ENCODE measurements at regions not wholly inside any gene's neighbourhood (a gene's known extent, or its start where the extent isn't known, plus 50 kb on each side); places are given as distances from the start of the nearest gene placed in this dataset.

DNA sequence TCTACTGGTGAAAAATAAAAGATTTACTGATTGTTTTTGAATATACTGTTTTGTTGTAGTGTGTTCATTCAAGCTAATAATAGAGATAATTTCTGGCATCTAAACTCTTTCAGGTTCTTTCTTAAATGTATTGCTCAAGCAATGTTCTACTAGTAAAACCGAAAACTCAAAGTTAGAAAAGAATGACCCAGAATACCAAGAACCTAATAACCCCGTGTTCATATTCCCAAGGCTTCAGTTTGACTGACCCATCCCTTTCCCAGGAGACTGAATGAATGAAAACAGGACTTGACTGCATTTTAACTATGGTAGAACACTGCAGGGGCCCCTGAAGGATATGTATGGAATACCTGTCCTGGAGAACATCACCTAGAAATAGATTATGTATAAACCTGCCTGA, 375.3 kb downstream of the MAFB start:
- H3K27me3 ChIP-seq, result no peaks in the 10 kb centered on the region
- H3K36me3 ChIP-seq, result no peaks in the 10 kb centered on the region
- 67 to 77% methylated on average over 2 of the region's 2 CpGs for WGBS, 2 donors (ENCODE audit: low coverage in 1 of 2)
- no peak for TF ChIP-seq EP300 (IDR thresholded peaks at IDR 0.05)
- no peak for TF ChIP-seq POLR2A (IDR thresholded peaks at IDR 0.05)
- TF ChIP-seq POLR2AphosphoS5 (IDR thresholded peaks at IDR 0.05), result no peak
- TF ChIP-seq, protein P1, sequence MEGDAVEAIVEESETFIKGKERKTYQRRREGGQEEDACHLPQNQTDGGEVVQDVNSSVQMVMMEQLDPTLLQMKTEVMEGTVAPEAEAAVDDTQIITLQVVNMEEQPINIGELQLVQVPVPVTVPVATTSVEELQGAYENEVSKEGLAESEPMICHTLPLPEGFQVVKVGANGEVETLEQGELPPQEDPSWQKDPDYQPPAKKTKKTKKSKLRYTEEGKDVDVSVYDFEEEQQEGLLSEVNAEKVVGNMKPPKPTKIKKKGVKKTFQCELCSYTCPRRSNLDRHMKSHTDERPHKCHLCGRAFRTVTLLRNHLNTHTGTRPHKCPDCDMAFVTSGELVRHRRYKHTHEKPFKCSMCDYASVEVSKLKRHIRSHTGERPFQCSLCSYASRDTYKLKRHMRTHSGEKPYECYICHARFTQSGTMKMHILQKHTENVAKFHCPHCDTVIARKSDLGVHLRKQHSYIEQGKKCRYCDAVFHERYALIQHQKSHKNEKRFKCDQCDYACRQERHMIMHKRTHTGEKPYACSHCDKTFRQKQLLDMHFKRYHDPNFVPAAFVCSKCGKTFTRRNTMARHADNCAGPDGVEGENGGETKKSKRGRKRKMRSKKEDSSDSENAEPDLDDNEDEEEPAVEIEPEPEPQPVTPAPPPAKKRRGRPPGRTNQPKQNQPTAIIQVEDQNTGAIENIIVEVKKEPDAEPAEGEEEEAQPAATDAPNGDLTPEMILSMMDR (IDR thresholded peaks at IDR 0.05), result no peak
- no peak overlapping the region for H3K27ac ChIP-seq
- ATAC-seq, result no peak
- H3K4me1 ChIP-seq, result peaks cover 0 to 9% (median 0%) of the 10 kb centered on the region in 3 donors
- no peak overlapping the region for H3K4me3 ChIP-seq
- no peaks in the 10 kb centered on the region for H3K9me3 ChIP-seq

DNA sequence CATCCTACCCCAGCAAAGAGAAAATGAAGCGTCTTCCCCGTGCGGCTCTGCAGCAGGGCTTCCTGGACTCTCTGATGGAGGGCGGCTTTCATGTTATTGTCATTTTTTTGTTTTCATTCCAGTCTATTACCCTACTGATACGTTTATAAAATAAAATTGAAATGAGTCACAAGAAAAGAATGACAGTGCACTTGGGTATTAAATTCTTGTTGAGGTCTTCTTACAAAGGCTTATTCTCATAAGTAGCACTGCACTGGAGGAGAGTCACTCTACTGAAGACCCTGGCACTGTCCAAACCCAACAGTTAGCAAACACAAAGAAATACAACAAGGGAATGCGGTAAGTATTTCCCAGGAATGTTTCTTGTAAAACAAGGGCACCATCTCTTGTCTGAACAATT, 379.3 kb downstream of the MAFB start:
- Histone ChIP-seq H3K36me3 (no peaks in the 10 kb centered on the region), H3K27ac (no peak overlapping the region), H3K4me3 (no peak overlapping the region), H3K9me3 (no peaks in the 10 kb centered on the region), H3K4me1 (peaks cover 0 to 13% (median 0%) of the 10 kb centered on the region in 3 donors), H3K27me3 (no peaks in the 10 kb centered on the region)
- no peak for TF ChIP-seq POLR2AphosphoS5 (IDR thresholded peaks at IDR 0.05)
- TF ChIP-seq POLR2A (IDR thresholded peaks at IDR 0.05), result no peak
- TF ChIP-seq, protein P1 (IDR thresholded peaks at IDR 0.05), result no peak
- TF ChIP-seq EP300 (IDR thresholded peaks at IDR 0.05), result no peak
- 82 to 84% methylated on average over 6 of the region's 6 CpGs for whole genome bisulfite sequencing, 2 donors (ENCODE audit: low coverage in 1 of 2)
- no peak for ATAC-seq

DNA sequence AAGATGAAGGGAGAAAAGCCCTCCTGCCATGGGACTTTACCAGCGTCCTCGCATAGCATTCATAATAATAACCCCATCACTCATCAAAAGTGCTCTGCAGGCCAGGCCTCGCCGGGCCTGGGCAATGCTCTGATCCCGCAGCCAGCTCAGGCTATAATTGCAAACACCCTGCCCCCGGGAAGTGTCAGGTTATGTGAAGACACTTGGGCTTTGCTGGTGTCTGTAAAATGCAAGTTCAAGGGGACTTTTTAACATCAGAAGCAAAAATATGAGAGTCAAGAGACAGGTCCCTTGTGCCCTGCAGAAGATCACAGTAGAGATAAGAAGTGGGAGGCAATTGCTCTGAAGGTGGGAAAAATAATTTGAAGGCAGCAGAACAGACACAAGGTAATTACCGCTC, 381.0 kb downstream of the MAFB start:
- H3K4me3 ChIP-seq, result no peak overlapping the region
- no peaks in the 10 kb centered on the region for H3K9me3 ChIP-seq
- no peaks in the 10 kb centered on the region for H3K36me3 ChIP-seq
- H3K27me3 ChIP-seq, result no peaks in the 10 kb centered on the region
- TF ChIP-seq POLR2AphosphoS5 (IDR thresholded peaks at IDR 0.05), result no peak
- TF ChIP-seq POLR2A (IDR thresholded peaks at IDR 0.05), result no peak
- TF ChIP-seq EP300 (IDR thresholded peaks at IDR 0.05), result no peak
- TF ChIP-seq, protein P1 (IDR thresholded peaks at IDR 0.05), result no peak
- H3K4me1 ChIP-seq, result peaks cover 0 to 8% (median 0%) of the 10 kb centered on the region in 3 donors
- H3K27ac ChIP-seq, result no peak overlapping the region
- WGBS, 2 donors (ENCODE audit: low coverage in 1 of 2), result 49 to 56% methylated on average over 6 to 7 of the region's 7 CpGs
- ATAC-seq, result no peak

DNA sequence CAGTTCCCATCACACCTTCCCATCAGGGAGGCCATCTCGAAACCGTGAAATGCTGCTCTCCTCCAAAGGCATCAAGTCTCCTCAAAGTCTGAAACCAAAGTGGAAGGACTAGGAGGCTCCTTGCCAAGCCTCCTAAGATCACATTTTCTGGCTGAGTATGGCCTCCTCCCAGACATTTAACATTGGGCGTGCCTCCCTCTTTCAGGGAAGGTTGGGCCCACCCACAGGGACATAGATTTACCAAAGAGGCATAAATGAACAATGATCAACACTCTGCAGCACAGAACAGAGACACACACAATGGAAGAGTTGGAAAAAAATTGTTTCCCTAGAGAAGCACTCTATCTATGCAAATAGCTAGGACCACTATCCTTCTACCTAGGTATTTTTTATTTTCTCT, 381.8 kb downstream of the MAFB start:
- TF ChIP-seq, protein P1 (IDR thresholded peaks at IDR 0.05), result no peak
- TF ChIP-seq POLR2AphosphoS5 (IDR thresholded peaks at IDR 0.05) (no peak), POLR2A (IDR thresholded peaks at IDR 0.05) (no peak), EP300 (IDR thresholded peaks at IDR 0.05) (no peak)
- no peak overlapping the region for H3K4me3 ChIP-seq
- H3K27ac ChIP-seq, result no peak overlapping the region
- no peak for ATAC-seq
- H3K36me3 ChIP-seq, result no peaks in the 10 kb centered on the region
- peaks cover 0 to 8% (median 0%) of the 10 kb centered on the region in 3 donors for H3K4me1 ChIP-seq
- no peaks in the 10 kb centered on the region for H3K27me3 ChIP-seq
- WGBS, 2 donors (ENCODE audit: low coverage in 1 of 2), result no CpG with 5 or more reads among the region's 3 CpGs
- H3K9me3 ChIP-seq, result no peaks in the 10 kb centered on the region

DNA sequence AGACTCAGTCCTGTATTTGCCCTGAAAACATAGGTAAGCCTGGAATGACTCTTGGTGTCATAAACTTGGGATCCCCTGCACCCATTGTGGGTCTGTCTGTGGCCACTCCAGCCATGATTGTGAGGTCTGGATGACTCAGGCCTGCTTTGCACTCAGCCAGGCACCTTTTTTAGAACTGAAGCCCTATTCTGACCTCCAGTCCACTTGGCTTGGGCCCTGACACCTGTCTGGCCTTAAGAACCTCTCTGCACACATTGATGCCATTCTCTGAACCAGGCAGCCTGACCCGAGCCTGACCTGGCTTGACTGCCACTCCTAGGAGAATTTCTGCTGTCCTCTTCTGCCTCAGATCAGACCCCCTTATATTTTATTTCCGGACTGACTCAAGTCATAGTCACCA, 383.7 kb downstream of the MAFB start:
- Histone ChIP-seq H3K27me3 (no peaks in the 10 kb centered on the region), H3K9me3 (no peaks in the 10 kb centered on the region), H3K4me1 (peaks cover 0 to 8% (median 0%) of the 10 kb centered on the region in 3 donors), H3K36me3 (no peaks in the 10 kb centered on the region), H3K27ac (no peak overlapping the region), H3K4me3 (no peak overlapping the region)
- 86% methylated on average over 2 of the region's 2 CpGs; no CpG with 5 or more reads in 1 of the 2 donors for WGBS, 2 donors (ENCODE audit: low coverage in 1 of 2)
- no peak for ATAC-seq
- TF ChIP-seq POLR2A (IDR thresholded peaks at IDR 0.05), result no peak
- TF ChIP-seq EP300 (IDR thresholded peaks at IDR 0.05), result no peak
- TF ChIP-seq, protein P1 (IDR thresholded peaks at IDR 0.05), result no peak
- no peak for TF ChIP-seq POLR2AphosphoS5 (IDR thresholded peaks at IDR 0.05)
